ENCODE measurements at regions not wholly inside any gene's neighbourhood (a gene's known extent, or its start where the extent isn't known, plus 50 kb on each side); places are given as distances from the start of the nearest gene placed in this dataset.
A peak's percentile ranks its signal among the peaks of the same experiment; 100 is the strongest.

GRCh38 chr2:56743807-56744206 lies 560.0 kb downstream of the CCDC85A start:
- no peak for DNase-seq
- Histone ChIP-seq H3K36me3 (no peaks in the 10 kb centered on the region), H3K9me3 (no peaks in the 10 kb centered on the region), H3K4me3 (no peak overlapping the region), H3K27me3 (no peaks in the 10 kb centered on the region), H3K27ac (no peak overlapping the region), H3K4me1 (no peaks in the 10 kb centered on the region)
- intact Hi-C loops (cut with DNase I), result no loop called here
- 78 to 87% methylated on average over 3 of the region's 3 CpGs for whole genome bisulfite sequencing, 2 donors
- TF ChIP-seq CTCF (IDR thresholded peaks at IDR 0.05) (no peak), POLR2A (IDR thresholded peaks at IDR 0.05) (no peak), POLR2AphosphoS5 (IDR thresholded peaks at IDR 0.05) (no peak), EP300 (IDR thresholded peaks at IDR 0.05) (no peak)

- no peak for DNase-seq
- H3K36me3 ChIP-seq, result no peaks in the 10 kb centered on the region
- WGBS, 2 donors, result 16 to 30% methylated on average over 2 of the region's 2 CpGs
- no peaks in the 10 kb centered on the region for H3K4me1 ChIP-seq
- H3K9me3 ChIP-seq, result no peaks in the 10 kb centered on the region
- H3K27ac ChIP-seq, result no peak overlapping the region
- intact Hi-C loops (cut with DNase I), result loop anchor here (5.0 kb wide), 1 partner anchor 562 kb away; no protein-coding TSS in a partner anchor
- H3K27me3 ChIP-seq, result no peaks in the 10 kb centered on the region
- H3K4me3 ChIP-seq, result no peak overlapping the region
- peak in 1 of 4 experiments; percentile 21 for TF ChIP-seq CTCF (IDR thresholded peaks at IDR 0.05)
- no peak for TF ChIP-seq POLR2A (IDR thresholded peaks at IDR 0.05)
- TF ChIP-seq EP300 (IDR thresholded peaks at IDR 0.05), result no peak
Measured at GRCh38 chr2:56749152-56749752, 565.5 kb downstream of the CCDC85A start.

- no peaks in the 10 kb centered on the region for H3K9me3 ChIP-seq
- H3K27me3 ChIP-seq, result no peaks in the 10 kb centered on the region
- DNase-seq, result no peak
- TF ChIP-seq POLR2A (IDR thresholded peaks at IDR 0.05), result no peak
- TF ChIP-seq CTCF (IDR thresholded peaks at IDR 0.05), result no peak
- TF ChIP-seq POLR2AphosphoS5 (IDR thresholded peaks at IDR 0.05), result no peak
- TF ChIP-seq EP300 (IDR thresholded peaks at IDR 0.05), result no peak
- no peak overlapping the region for H3K27ac ChIP-seq
- WGBS, 2 donors, result 85 to 90% methylated on average over 1 of the region's 1 CpG
- H3K4me3 ChIP-seq, result no peak overlapping the region
- intact Hi-C loops (cut with DNase I), result no loop called here
- H3K4me1 ChIP-seq, result no peaks in the 10 kb centered on the region
- H3K36me3 ChIP-seq, result no peaks in the 10 kb centered on the region
Measured at GRCh38 chr2:56753182-56753581, 569.4 kb downstream of the CCDC85A start.

GRCh38 chr2:56754066-56754615 lies 570.4 kb downstream of the CCDC85A start:
- Histone ChIP-seq H3K27ac (no peak overlapping the region), H3K9me3 (no peaks in the 10 kb centered on the region), H3K27me3 (no peaks in the 10 kb centered on the region), H3K36me3 (no peaks in the 10 kb centered on the region), H3K4me3 (no peak overlapping the region), H3K4me1 (no peaks in the 10 kb centered on the region)
- intact Hi-C loops (cut with DNase I), result no loop called here
- DNase-seq, result no peak
- WGBS, 2 donors, result 63 to 82% methylated on average over 10 of the region's 10 CpGs
- TF ChIP-seq CTCF (IDR thresholded peaks at IDR 0.05), result no peak
- TF ChIP-seq EP300 (IDR thresholded peaks at IDR 0.05), result no peak
- no peak for TF ChIP-seq POLR2AphosphoS5 (IDR thresholded peaks at IDR 0.05)
- no peak for TF ChIP-seq POLR2A (IDR thresholded peaks at IDR 0.05)

- H3K27me3 ChIP-seq, result no peaks in the 10 kb centered on the region
- WGBS, 2 donors, result 71 to 82% methylated on average over 1 of the region's 1 CpG
Measured at GRCh38 chr2:56754627-56755026, 570.8 kb downstream of the CCDC85A start.

More at GRCh38 chr2:56754627-56755026, 570.8 kb downstream of the CCDC85A start:
- no peak for DNase-seq
- H3K27ac ChIP-seq, result no peak overlapping the region
- intact Hi-C loops (cut with DNase I), result no loop called here
- no peaks in the 10 kb centered on the region for H3K4me1 ChIP-seq
- H3K9me3 ChIP-seq, result no peaks in the 10 kb centered on the region
- no peak overlapping the region for H3K4me3 ChIP-seq
- H3K36me3 ChIP-seq, result no peaks in the 10 kb centered on the region
- TF ChIP-seq POLR2A (IDR thresholded peaks at IDR 0.05), result no peak
- no peak for TF ChIP-seq CTCF (IDR thresholded peaks at IDR 0.05)
- TF ChIP-seq POLR2AphosphoS5 (IDR thresholded peaks at IDR 0.05), result no peak
- no peak for TF ChIP-seq EP300 (IDR thresholded peaks at IDR 0.05)
